Mesenchymal stem cell (in vitro differentiated cells and primary cell): ENCODE measurements at regions not wholly inside any gene's neighbourhood (a gene's known extent, or its start where the extent isn't known, plus 50 kb on each side); places are given as distances from the start of the nearest gene placed in this dataset.
A peak's percentile ranks its signal among the peaks of the same experiment; 100 is the strongest.

Experiments
- DNase-seq: peaks from one replicate; pipeline ENCODE4 v3.0.0-alpha.2; 2013
- H2AFZ ChIP-seq: one replicate; pipeline ENCODE4 v1.6.1; 2013; ENCODE audit warnings: low read depth, mild to moderate bottlenecking, control low read depth, inconsistent platforms, low read length, moderate library complexity
- H2AK5ac ChIP-seq: 2 replicates; pipeline ENCODE4 v1.6.1; 2013; ENCODE audit warnings: low read length, moderate library complexity, mild to moderate bottlenecking, inconsistent platforms; ENCODE audit not compliant: severe bottlenecking
- H2BK120ac ChIP-seq: one replicate; pipeline ENCODE4 v1.6.1; 2013; ENCODE audit warnings: low read depth, mild to moderate bottlenecking, inconsistent platforms, low read length, moderate library complexity
- H2BK12ac ChIP-seq, 2 experiments: one replicate each; pipeline ENCODE4 v1.6.1; 2013; ENCODE audit warnings: inconsistent platforms in 2 of 2, low read length in 2 of 2, mild to moderate bottlenecking in 2 of 2, moderate library complexity in 2 of 2, control low read depth in 1 of 2
- H2BK15ac ChIP-seq: one replicate; pipeline ENCODE4 v1.6.1; 2013; ENCODE audit warnings: mild to moderate bottlenecking, low read depth, inconsistent platforms; ENCODE audit not compliant: poor library complexity, severe bottlenecking
- H2BK5ac ChIP-seq: 2 replicates; pipeline ENCODE4 v1.6.1; 2013; ENCODE audit warnings: low read depth, mild to moderate bottlenecking, low read length, control low read depth, inconsistent platforms; ENCODE audit not compliant: poor library complexity, severe bottlenecking
- H3K14ac ChIP-seq, 2 experiments: one replicate each; pipeline ENCODE4 v1.6.1; 2013; ENCODE audit warnings: inconsistent platforms in 2 of 2, low read length in 2 of 2, control low read depth in 1 of 2, mild to moderate bottlenecking in 1 of 2, moderate library complexity in 1 of 2
- H3K18ac ChIP-seq, 2 experiments: one replicate each; pipeline ENCODE4 v1.6.1; 2013; ENCODE audit warnings: inconsistent platforms in 2 of 2, low read length in 2 of 2, control low read depth in 1 of 2, low read depth in 1 of 2, mild to moderate bottlenecking in 1 of 2
- H3K23ac ChIP-seq, 2 experiments: one replicate each; pipeline ENCODE4 v1.6.1; 2013; ENCODE audit warnings: inconsistent platforms in 2 of 2, low read length in 2 of 2, mild to moderate bottlenecking in 2 of 2, moderate library complexity in 2 of 2, control low read depth in 1 of 2
- H3K27ac ChIP-seq: 2 replicates; pipeline ENCODE4 v1.5.1; 2013; ENCODE audit warnings: mild to moderate bottlenecking, moderate library complexity, low read length, control low read depth, inconsistent platforms; ENCODE audit not compliant: poor library complexity, severe bottlenecking
- H3K27me3 ChIP-seq, 2 experiments: 2 replicates each; pipeline versions ENCODE4 v1.6.1 to v1.7.0; 2013; ENCODE audit warnings: low read length in 2 of 2, mild to moderate bottlenecking in 2 of 2, moderate library complexity in 2 of 2, control low read depth in 1 of 2, inconsistent platforms in 1 of 2; ENCODE audit not compliant: control insufficient read depth in 1 of 2, insufficient read depth in 1 of 2
- H3K36me3 ChIP-seq, 2 experiments: 2 replicates each; pipeline versions ENCODE4 v1.6.1 to v1.7.0; 2013; ENCODE audit warnings: low read length in 2 of 2, control low read depth in 1 of 2, inconsistent platforms in 1 of 2, low read depth in 1 of 2, mild to moderate bottlenecking in 1 of 2; ENCODE audit not compliant: insufficient read depth in 2 of 2, control insufficient read depth in 1 of 2
- H3K4ac ChIP-seq, 2 experiments: one replicate each; pipeline ENCODE4 v1.6.1; 2013; ENCODE audit warnings: inconsistent platforms in 2 of 2, low read length in 2 of 2, mild to moderate bottlenecking in 2 of 2, moderate library complexity in 2 of 2, control low read depth in 1 of 2, low read depth in 1 of 2
- H3K4me1 ChIP-seq: 2 replicates; pipeline ENCODE4 v1.6.1; 2013; ENCODE audit warnings: low read depth, low read length, control low read depth; ENCODE audit not compliant: control insufficient read depth, insufficient read depth
- H3K4me2 ChIP-seq: 2 replicates; pipeline ENCODE4 v1.6.1; 2013; ENCODE audit warnings: low read length, mild to moderate bottlenecking, inconsistent platforms; ENCODE audit not compliant: poor library complexity, severe bottlenecking
- H3K4me3 ChIP-seq, 2 experiments: 2 replicates each; pipeline versions ENCODE4 v1.5.1 to v1.7.0; 2013; ENCODE audit warnings: low read length in 2 of 2, mild to moderate bottlenecking in 2 of 2, control low read depth in 1 of 2, low read depth in 1 of 2; ENCODE audit not compliant: insufficient read depth in 1 of 2
- H3K79me1 ChIP-seq: replicated peaks from 2 replicates; pipeline ENCODE4 v1.6.1; 2013; ENCODE audit warnings: mild to moderate bottlenecking, control low read depth, low read length, inconsistent platforms; ENCODE audit not compliant: poor library complexity, severe bottlenecking
- H3K9ac ChIP-seq: 2 replicates; pipeline ENCODE4 v1.7.0; 2013; ENCODE audit warnings: mild to moderate bottlenecking, low read length, moderate library complexity
- H3K9me3 ChIP-seq: 2 replicates; pipeline ENCODE4 v1.7.0; 2013; ENCODE audit warnings: mild to moderate bottlenecking, low read length; ENCODE audit not compliant: control insufficient read depth
- H4K8ac ChIP-seq: one replicate; pipeline ENCODE4 v1.6.1; 2013; ENCODE audit warnings: inconsistent platforms, mild to moderate bottlenecking, low read length, moderate library complexity
- H4K91ac ChIP-seq: one replicate; pipeline ENCODE4 v1.6.1; 2013; ENCODE audit warnings: mild to moderate bottlenecking, low read length, inconsistent platforms
- WGBS: methylation state at CpG from one replicate; pipeline ENCODE4 v1.1.7; 2013; ENCODE audit warnings: mixed read lengths; 5-methylcytosine and 5-hydroxymethylcytosine counted together

DNA sequence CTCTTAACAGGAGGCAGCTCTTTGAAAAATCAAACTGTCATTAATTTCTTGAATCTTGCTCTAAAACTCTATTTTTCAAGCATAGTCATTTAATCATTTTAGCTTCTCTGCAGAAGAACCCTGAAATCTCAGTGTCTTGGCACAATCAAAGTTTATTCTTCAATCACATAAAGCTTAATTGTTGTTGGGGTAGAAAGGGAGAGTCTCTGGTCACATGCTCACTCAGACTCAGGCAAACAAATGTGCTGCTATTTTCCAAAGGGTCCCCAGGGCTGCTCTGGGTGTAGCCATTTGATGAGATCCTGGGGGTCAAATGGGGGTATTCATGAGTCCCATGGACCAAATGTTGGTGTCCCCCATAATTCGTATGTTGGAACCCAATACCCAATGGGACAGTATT lies 114.8 kb downstream of the MSX2 start:
- H2AFZ ChIP-seq = no peak overlapping the region
- no peak overlapping the region for H2AK5ac ChIP-seq
- no peaks in the 10 kb centered on the region for H3K4me1 ChIP-seq
- H3K4ac ChIP-seq = no peak overlapping the region
- no peak for DNase-seq
- H2BK5ac ChIP-seq = no peak overlapping the region
- no peak overlapping the region for H2BK120ac ChIP-seq
- H2BK15ac ChIP-seq = no peak overlapping the region
- no peaks in the 10 kb centered on the region for H3K36me3 ChIP-seq
- H4K8ac ChIP-seq = no peak overlapping the region
- H3K9ac ChIP-seq = peak overlapping the region; percentile 46
- H2BK12ac ChIP-seq = no peak overlapping the region
- H3K23ac ChIP-seq = no peak overlapping the region
- H3K79me1 ChIP-seq = no peaks in the 10 kb centered on the region
- no peak overlapping the region for H3K4me3 ChIP-seq
- H3K18ac ChIP-seq = no peak overlapping the region
- no peak overlapping the region for H3K4me2 ChIP-seq
- no peaks in the 10 kb centered on the region for H3K9me3 ChIP-seq
- no peak overlapping the region for H3K27ac ChIP-seq
- H3K27me3 ChIP-seq = no peaks in the 10 kb centered on the region
- 89% methylated on average over 1 of the region's 1 CpG for WGBS
- no peak overlapping the region for H4K91ac ChIP-seq
- H3K14ac ChIP-seq = no peak overlapping the region

- Histone ChIP-seq H2BK120ac (no peak overlapping the region), H2BK5ac (no peak overlapping the region), H3K9ac (peak overlapping the region; percentile 46), H3K27ac (no peak overlapping the region), H2AFZ (no peak overlapping the region), H3K4me3 (peak overlapping the region in 1 of 2 experiments; percentile 13), H3K4me2 (no peak overlapping the region), H3K4ac (no peak overlapping the region), H2AK5ac (no peak overlapping the region), H3K18ac (no peak overlapping the region), H3K27me3 (no peaks in the 10 kb centered on the region), H3K9me3 (no peaks in the 10 kb centered on the region), H4K8ac (no peak overlapping the region), H3K23ac (no peak overlapping the region), H3K14ac (no peak overlapping the region), H3K79me1 (no peaks in the 10 kb centered on the region), H2BK15ac (no peak overlapping the region), H4K91ac (no peak overlapping the region), H3K36me3 (no peaks in the 10 kb centered on the region), H2BK12ac (no peak overlapping the region), H3K4me1 (no peaks in the 10 kb centered on the region)
- peak; percentile 2 for DNase-seq
- WGBS = 30% methylated on average over 7 of the region's 8 CpGs
Measured at GRCh38 chr5:174837919-174838902, 113.8 kb downstream of the MSX2 start.

- no peak overlapping the region for H3K4ac ChIP-seq
- no peak for DNase-seq
- no peaks in the 10 kb centered on the region for H3K4me1 ChIP-seq
- no peaks in the 10 kb centered on the region for H3K79me1 ChIP-seq
- no peaks in the 10 kb centered on the region for H3K36me3 ChIP-seq
- no peak overlapping the region for H3K4me2 ChIP-seq
- no peak overlapping the region for H2BK5ac ChIP-seq
- H2AK5ac ChIP-seq = no peak overlapping the region
- H4K91ac ChIP-seq = no peak overlapping the region
- no peak overlapping the region for H2BK120ac ChIP-seq
- no peak overlapping the region for H3K23ac ChIP-seq
- no peaks in the 10 kb centered on the region for H3K9me3 ChIP-seq
- no peak overlapping the region for H3K27ac ChIP-seq
- H4K8ac ChIP-seq = no peak overlapping the region
- no peak overlapping the region for H2BK12ac ChIP-seq
- no peak overlapping the region for H3K18ac ChIP-seq
- H3K4me3 ChIP-seq = no peak overlapping the region
- no peak overlapping the region for H3K14ac ChIP-seq
- no peaks in the 10 kb centered on the region for H3K27me3 ChIP-seq
- H3K9ac ChIP-seq = no peak overlapping the region
- H2AFZ ChIP-seq = no peak overlapping the region
- no peak overlapping the region for H2BK15ac ChIP-seq
- 57% methylated on average over 5 of the region's 5 CpGs for WGBS
Measured at GRCh38 chr5:174834081-174834480, 109.7 kb downstream of the MSX2 start.

DNA sequence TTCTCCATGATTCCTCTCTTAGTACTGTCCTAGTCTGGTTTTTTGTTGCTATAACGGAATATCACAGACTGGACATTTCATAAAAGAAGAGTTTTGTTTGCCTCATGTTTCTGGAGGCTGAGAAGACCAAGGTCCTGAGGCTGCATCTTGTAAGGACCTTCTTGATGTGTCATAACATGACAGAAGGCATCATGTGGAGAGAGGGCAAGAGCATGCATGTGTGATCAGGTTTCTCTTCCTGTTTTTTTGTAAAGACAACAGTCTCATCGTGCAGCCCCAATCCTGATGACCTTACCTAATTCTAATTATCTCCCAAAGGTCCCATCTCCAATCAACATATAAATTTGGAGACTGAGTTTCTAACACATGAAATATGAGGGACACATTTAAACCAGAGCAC lies 108.4 kb downstream of the MSX2 start:
- Histone ChIP-seq H3K27ac (no peak overlapping the region), H3K9ac (no peak overlapping the region), H3K79me1 (no peaks in the 10 kb centered on the region), H3K23ac (no peak overlapping the region), H3K4ac (no peak overlapping the region), H2AFZ (no peak overlapping the region), H2AK5ac (no peak overlapping the region), H2BK15ac (no peak overlapping the region), H4K8ac (no peak overlapping the region), H3K27me3 (no peaks in the 10 kb centered on the region), H4K91ac (no peak overlapping the region), H3K4me2 (no peak overlapping the region), H3K9me3 (no peaks in the 10 kb centered on the region), H2BK120ac (no peak overlapping the region), H3K4me3 (no peak overlapping the region), H3K36me3 (no peaks in the 10 kb centered on the region), H2BK12ac (no peak overlapping the region), H2BK5ac (no peak overlapping the region), H3K18ac (no peak overlapping the region), H3K14ac (no peak overlapping the region), H3K4me1 (no peaks in the 10 kb centered on the region)
- no peak for DNase-seq
- WGBS = 43% methylated on average over 2 of the region's 2 CpGs
